ENCODE measurements at regions not wholly inside any gene's neighbourhood (a gene's known extent, or its start where the extent isn't known, plus 50 kb on each side); places are given as distances from the start of the nearest gene placed in this dataset.

GRCh38 chr6:166770216-166771116, 143.4 kb upstream of the RPS6KA2 start:
- no peak for TF ChIP-seq CTCF (IDR thresholded peaks at IDR 0.05)
- no peaks in the 10 kb centered on the region for H3K36me3 ChIP-seq (replicated peaks in 1 of 2; ENCODE audit: control insufficient read depth in 1 of 2, insufficient read depth in 2 of 2, low read length in 2 of 2)
- H3K4me3 ChIP-seq (replicated peaks in 1 of 3; ENCODE audit: low read depth in 2 of 3, low read length in 3 of 3) = no peak overlapping the region
- H3K4me1 Mint-ChIP-seq = peaks cover 9% of the 10 kb centered on the region
- H3K27me3 ChIP-seq (ENCODE audit: control insufficient read depth in 2 of 2, insufficient read depth in 2 of 2, low read length in 2 of 2) = no peaks in the 10 kb centered on the region
- peaks cover 2 to 5% (median 2%) of the 10 kb centered on the region in 3 donors for H3K27me3 Mint-ChIP-seq (ENCODE audit: low read depth in 3 of 3)
- peaks cover 0 to 5% (median 1%) of the 10 kb centered on the region in 7 donors for H3K9me3 Mint-ChIP-seq
- no peak overlapping the region for H3K9ac ChIP-seq (ENCODE audit: insufficient read depth, low read length, poor library complexity, severe bottlenecking)
- 84% methylated on average over 12 of the region's 19 CpGs for WGBS (ENCODE audit: insufficient coverage)
- no peak overlapping the region for H3K4me3 Mint-ChIP-seq
- no peaks in the 10 kb centered on the region for H3K36me3 Mint-ChIP-seq
- no peak overlapping the region for H3K4me2 ChIP-seq (replicated peaks; ENCODE audit: extremely low read depth, low read length, poor library complexity, severe bottlenecking)
- intact Hi-C loops (cut with micrococcal nuclease) = loop anchor here (5.0 to 10.0 kb wide), 3 partner anchors 372 to 524 kb away; partner anchors contain the start of gene UNC93A (in 1 of the 2)
- no peaks in the 10 kb centered on the region for H3K9me3 ChIP-seq (replicated peaks in 1 of 2; ENCODE audit: control insufficient read depth in 1 of 2, insufficient read depth in 1 of 2, low read length in 2 of 2)
- H4K20me1 ChIP-seq (ENCODE audit: insufficient read depth, low read length) = no peaks in the 10 kb centered on the region
- H3K27ac Mint-ChIP-seq = no peak overlapping the region
- H3K27ac ChIP-seq (ENCODE audit: low read depth in 1 of 2, low read length in 2 of 2) = no peak overlapping the region
- DNase-seq = no peak
- H3K79me2 ChIP-seq (ENCODE audit: insufficient read depth, low read length) = no peaks in the 10 kb centered on the region
- no peak overlapping the region for H2AFZ ChIP-seq (ENCODE audit: insufficient read depth, low read depth, low read length, poor library complexity, severe bottlenecking)
- H3K4me1 ChIP-seq (ENCODE audit: control insufficient read depth in 1 of 2, insufficient read depth in 2 of 2, low read length in 2 of 2) = peaks cover 0 to 3% of the 10 kb centered on the region in 2 donors

- Histone ChIP-seq H3K4me1 (ENCODE audit: control insufficient read depth in 1 of 2, insufficient read depth in 2 of 2, low read length in 2 of 2) (peaks cover 0 to 3% of the 10 kb centered on the region in 2 donors), H3K4me2 (replicated peaks; ENCODE audit: extremely low read depth, low read length, poor library complexity, severe bottlenecking) (no peak overlapping the region), H3K36me3 (replicated peaks in 1 of 2; ENCODE audit: control insufficient read depth in 1 of 2, insufficient read depth in 2 of 2, low read length in 2 of 2) (no peaks in the 10 kb centered on the region), H3K9me3 (replicated peaks in 1 of 2; ENCODE audit: control insufficient read depth in 1 of 2, insufficient read depth in 1 of 2, low read length in 2 of 2) (no peaks in the 10 kb centered on the region), H3K27me3 (ENCODE audit: control insufficient read depth in 2 of 2, insufficient read depth in 2 of 2, low read length in 2 of 2) (no peaks in the 10 kb centered on the region), H4K20me1 (ENCODE audit: insufficient read depth, low read length) (no peaks in the 10 kb centered on the region), H3K79me2 (ENCODE audit: insufficient read depth, low read length) (no peaks in the 10 kb centered on the region), H3K9ac (ENCODE audit: insufficient read depth, low read length, poor library complexity, severe bottlenecking) (no peak overlapping the region), H3K4me3 (replicated peaks in 1 of 3; ENCODE audit: low read depth in 2 of 3, low read length in 3 of 3) (no peak overlapping the region), H3K27ac (ENCODE audit: low read depth in 1 of 2, low read length in 2 of 2) (no peak overlapping the region), H2AFZ (ENCODE audit: insufficient read depth, low read depth, low read length, poor library complexity, severe bottlenecking) (no peak overlapping the region)
- peaks cover 0 to 5% (median 1%) of the 10 kb centered on the region in 7 donors for H3K9me3 Mint-ChIP-seq
- H3K27me3 Mint-ChIP-seq (ENCODE audit: low read depth in 3 of 3) = peaks cover 2 to 5% (median 2%) of the 10 kb centered on the region in 3 donors
- 100% methylated on average over 5 of the region's 7 CpGs for WGBS (ENCODE audit: insufficient coverage)
- H3K4me1 Mint-ChIP-seq = peaks cover 8% of the 10 kb centered on the region
- no peaks in the 10 kb centered on the region for H3K36me3 Mint-ChIP-seq
- no peak for DNase-seq
- TF ChIP-seq CTCF (IDR thresholded peaks at IDR 0.05) = no peak
- intact Hi-C loops (cut with micrococcal nuclease) = loop anchor here (5.0 to 10.0 kb wide), 3 partner anchors 373 to 525 kb away; partner anchors contain the start of gene UNC93A (in 1 of the 2)
- H3K4me3 Mint-ChIP-seq = no peak overlapping the region
- no peak overlapping the region for H3K27ac Mint-ChIP-seq
These were observed 142.6 kb upstream of the RPS6KA2 start for GRCh38 chr6:166769648-166770047.
